ENCODE measurements at regions not wholly inside any gene's neighbourhood (a gene's known extent, or its start where the extent isn't known, plus 50 kb on each side); places are given as distances from the start of the nearest gene placed in this dataset.

- Histone ChIP-seq H3K27ac (ENCODE audit: insufficient read depth, low read length) (no peak overlapping the region), H3K36me3 (ENCODE audit: control insufficient read depth, insufficient read depth, low read length) (no peaks in the 10 kb centered on the region), H2BK120ac (ENCODE audit: low read depth, low read length) (no peak overlapping the region), H3K14ac (replicated peaks; ENCODE audit: low read depth, low read length) (no peak overlapping the region), H3K56ac (ENCODE audit: extremely low read depth, insufficient read depth, low read length) (no peak overlapping the region), H3K79me1 (ENCODE audit: low read depth in 1 of 2, low read length in 2 of 2) (no peaks in the 10 kb centered on the region), H4K91ac (ENCODE audit: insufficient read depth, low read depth, low read length) (no peak overlapping the region), H2BK20ac (ENCODE audit: low read depth, low read length) (no peak overlapping the region), H3K18ac (ENCODE audit: low read depth, low read length) (no peak overlapping the region), H3K9me1 (ENCODE audit: insufficient read depth, low read length) (no peaks in the 10 kb centered on the region; the same call in 1 of the 2 replicates), H3K4me1 (ENCODE audit: control insufficient read depth, insufficient read depth, low read length) (no peaks in the 10 kb centered on the region), H3K4me3 (ENCODE audit: insufficient read depth, low read depth, low read length) (no peak overlapping the region), H2AFZ (replicated peaks; ENCODE audit: low read length, poor library complexity) (no peak overlapping the region), H4K5ac (ENCODE audit: low read depth, low read length) (no peak overlapping the region), H4K8ac (ENCODE audit: low read depth in 2 of 2, low read length in 2 of 2) (no peak overlapping the region), H3K4me2 (ENCODE audit: low read depth, low read length) (no peak overlapping the region), H3K23ac (ENCODE audit: low read depth, low read length) (no peak overlapping the region), H2BK5ac (ENCODE audit: low read depth, low read length, poor library complexity, severe bottlenecking) (no peak overlapping the region), H3K4ac (ENCODE audit: low read depth, low read length) (no peak overlapping the region), H4K20me1 (ENCODE audit: insufficient read depth, low read length) (no peaks in the 10 kb centered on the region), H2AK5ac (ENCODE audit: low read depth, low read length) (no peak overlapping the region), H3K27me3 (ENCODE audit: control insufficient read depth, insufficient read depth, low read length) (no peaks in the 10 kb centered on the region), H3K9me3 (ENCODE audit: control insufficient read depth, insufficient read depth, low read length) (no peaks in the 10 kb centered on the region), H3K9ac (ENCODE audit: low read depth, low read length) (no peak overlapping the region), H2AK9ac (replicated peaks; ENCODE audit: low read depth, low read length, poor library complexity) (no peak overlapping the region), H2BK15ac (ENCODE audit: low read depth, low read length) (no peak overlapping the region)
- POLR2A ChIA-PET (ENCODE audit: unreplicated experiment), result no interaction called here
- intact Hi-C loops (cut with micrococcal nuclease), result no loop called here
- ATAC-seq (ENCODE audit: low read depth) (no peak), DNase-seq (no peak)
- CTCF ChIA-PET, result no interaction called here
- no TSS peak for BruUV-seq (replicated peaks)
- TF ChIP-seq USF2 (IDR thresholded peaks at IDR 0.05; ENCODE audit: low read depth, low read length), result no peak
- TF ChIP-seq SMC3 (IDR thresholded peaks at IDR 0.05; ENCODE audit: low read depth, low read length), result no peak
- no peak for TF ChIP-seq CEBPB (IDR thresholded peaks at IDR 0.05; ENCODE audit: low read depth, low read length)
- no peak for TF ChIP-seq POLR2A (IDR thresholded peaks at IDR 0.05; ENCODE audit: low read depth, low read length)
- TF ChIP-seq, protein P1, sequence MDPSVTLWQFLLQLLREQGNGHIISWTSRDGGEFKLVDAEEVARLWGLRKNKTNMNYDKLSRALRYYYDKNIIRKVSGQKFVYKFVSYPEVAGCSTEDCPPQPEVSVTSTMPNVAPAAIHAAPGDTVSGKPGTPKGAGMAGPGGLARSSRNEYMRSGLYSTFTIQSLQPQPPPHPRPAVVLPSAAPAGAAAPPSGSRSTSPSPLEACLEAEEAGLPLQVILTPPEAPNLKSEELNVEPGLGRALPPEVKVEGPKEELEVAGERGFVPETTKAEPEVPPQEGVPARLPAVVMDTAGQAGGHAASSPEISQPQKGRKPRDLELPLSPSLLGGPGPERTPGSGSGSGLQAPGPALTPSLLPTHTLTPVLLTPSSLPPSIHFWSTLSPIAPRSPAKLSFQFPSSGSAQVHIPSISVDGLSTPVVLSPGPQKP (IDR thresholded peaks at IDR 0.05; ENCODE audit: borderline replicate concordance, low read depth, low read length), result no peak
- no peak for TF ChIP-seq NFE2L2 (IDR thresholded peaks at IDR 0.05; ENCODE audit: low read depth, low read length)
- TF ChIP-seq CHD1 (IDR thresholded peaks at IDR 0.05; ENCODE audit: low read depth, low read length), result no peak
- TF ChIP-seq RAD21 (IDR thresholded peaks at IDR 0.05; ENCODE audit: low read length), result no peak
- no peak for TF ChIP-seq RCOR1 (IDR thresholded peaks at IDR 0.05; ENCODE audit: insufficient replicate concordance, low read length)
- no peak for TF ChIP-seq MAZ (IDR thresholded peaks at IDR 0.05; ENCODE audit: borderline replicate concordance, low read depth, low read length)
- no peak for TF ChIP-seq RFX5 (IDR thresholded peaks at IDR 0.05; ENCODE audit: low read depth, low read length)
- TF ChIP-seq FOS (IDR thresholded peaks at IDR 0.05; ENCODE audit: low read depth, low read length), result no peak
- TF ChIP-seq BHLHE40 (IDR thresholded peaks at IDR 0.05; ENCODE audit: low read depth, low read length), result no peak
- in situ Hi-C loops (cut with MboI; ENCODE audit: low sequenced_read_pairs), result no loop called here
- dilution Hi-C loops (cut with HindIII; ENCODE audit: low sequenced_read_pairs, unreplicated experiment), result no loop called here
Observed at GRCh38 chr11:10360835-10361234, 56.0 kb downstream of the ADM start.

All from IMR-90 (cell line).